HEK293 (cell line): ENCODE measurements at regions not wholly inside any gene's neighbourhood (a gene's known extent, or its start where the extent isn't known, plus 50 kb on each side); places are given as distances from the start of the nearest gene placed in this dataset.

Experiments
- CTCF ChIA-PET: fragments of 350-600 bp; formaldehyde crosslinking; extraction: SDS; loops from one replicate; lab custom pipeline; 2021; ENCODE audit warnings: antibody characterized with exemption; lab: Yijun Ruan, JAX
- POLR2A ChIA-PET: fragments of 300-600 bp; formaldehyde crosslinking; extraction: SDS; loops from one replicate; lab custom pipeline; 2020; ENCODE audit warnings: antibody characterized with exemption, inconsistent platforms; lab: Yijun Ruan, JAX
- H3K27ac ChIP-seq: fragments of 200-500 bp; sonication (Bioruptor generic); 2 replicates; pipeline ENCODE4 v1.5.1; 2014; ENCODE audit warnings: low read depth, low read length, control low read depth, inconsistent platforms; ENCODE audit errors: extremely low read depth
- H3K36me3 ChIP-seq, 2 experiments: fragments of 200-500 bp in 1 of 2; sonication (Bioruptor generic) in 1 of 2; 1 replicate in 1 of 2; 2 replicates in 1 of 2; pipeline ENCODE4 v1.5.1; 2014 to 2017; ENCODE audit warnings: inconsistent platforms in 2 of 2, low read length in 2 of 2; ENCODE audit not compliant: control insufficient read depth in 2 of 2, insufficient read depth in 1 of 2
- H3K4me1 ChIP-seq: fragments of 200-500 bp; sonication (Bioruptor generic); 2 replicates; pipeline ENCODE4 v1.5.1; 2014; ENCODE audit warnings: mild to moderate bottlenecking, low read length, inconsistent platforms; ENCODE audit not compliant: control insufficient read depth, insufficient read depth
- H3K4me3 ChIP-seq: 2 replicates; pipeline ENCODE4 v1.5.1; 2011; ENCODE audit warnings: low read depth, mild to moderate bottlenecking, control low read depth, low read length, moderate library complexity
- H3K9me3 ChIP-seq: fragments of 200-500 bp; sonication (Bioruptor generic); 2 replicates; pipeline ENCODE4 v1.5.1; 2014; ENCODE audit warnings: low read depth, low read length, inconsistent platforms; ENCODE audit not compliant: control insufficient read depth, insufficient read depth
- BCL11A ChIP-seq: fragments of 450-650 bp; formaldehyde crosslinking; IDR thresholded peaks from 2 replicates; pipeline ENCODE4 v1.5.1; 2016; ENCODE audit warnings: low read depth, missing biosample characterization, missing genetic modification characterization
- BCL6B ChIP-seq: fragments of 450-650 bp; formaldehyde crosslinking; IDR thresholded peaks from 2 replicates; pipeline ENCODE4 v1.5.1; 2017; ENCODE audit warnings: missing biosample characterization, missing genetic modification characterization
- ELK4 ChIP-seq: IDR thresholded peaks from 2 replicates; pipeline ENCODE4 v1.6.1; 2011; ENCODE audit warnings: mild to moderate bottlenecking, low read depth, low read length, borderline replicate concordance
- INSM2 ChIP-seq: fragments of 450-650 bp; formaldehyde crosslinking; IDR thresholded peaks from 2 replicates; pipeline ENCODE4 v1.5.1; 2016; ENCODE audit warnings: missing biosample characterization, missing genetic modification characterization
- KLF1 ChIP-seq: fragments of 450-650 bp; formaldehyde crosslinking; IDR thresholded peaks from 2 replicates; pipeline ENCODE4 v1.5.1; 2016; ENCODE audit warnings: missing biosample characterization, missing genetic modification characterization
- MYNN ChIP-seq: fragments of 450-650 bp; formaldehyde crosslinking; IDR thresholded peaks from 2 replicates; pipeline ENCODE4 v1.5.1; 2016; ENCODE audit warnings: missing biosample characterization, missing genetic modification characterization, borderline replicate concordance
- PATZ1 ChIP-seq: fragments of 450-650 bp; formaldehyde crosslinking; IDR thresholded peaks from 2 replicates; pipeline ENCODE4 v1.5.1; 2016; ENCODE audit warnings: missing biosample characterization, missing genetic modification characterization
- YY1 ChIP-seq: fragments of 450-650 bp; formaldehyde crosslinking; IDR thresholded peaks from 2 replicates; pipeline ENCODE4 v1.5.1; 2018; ENCODE audit warnings: missing biosample characterization, missing genetic modification characterization
- ZBTB17 ChIP-seq: fragments of 450-650 bp; formaldehyde crosslinking; IDR thresholded peaks from 2 replicates; pipeline ENCODE4 v1.5.1; 2016; ENCODE audit warnings: missing biosample characterization, missing genetic modification characterization
- ZNF132 ChIP-seq: fragments of 450-650 bp; formaldehyde crosslinking; IDR thresholded peaks from 2 replicates; pipeline ENCODE4 v1.5.1; 2017; ENCODE audit warnings: missing biosample characterization, missing genetic modification characterization, borderline replicate concordance
- ZNF157 ChIP-seq: fragments of 450-650 bp; formaldehyde crosslinking; IDR thresholded peaks from 2 replicates; pipeline ENCODE4 v1.5.1; 2016; ENCODE audit warnings: missing biosample characterization, missing genetic modification characterization
- ZNF169 ChIP-seq: fragments of 450-650 bp; formaldehyde crosslinking; IDR thresholded peaks from 2 replicates; pipeline ENCODE4 v1.5.1; 2016; ENCODE audit warnings: missing biosample characterization, missing genetic modification characterization
- ZNF211 ChIP-seq: fragments of 450-650 bp; formaldehyde crosslinking; IDR thresholded peaks from 2 replicates; pipeline ENCODE4 v1.5.1; 2016; ENCODE audit warnings: low read depth, missing biosample characterization, missing genetic modification characterization
- ZNF311 ChIP-seq: fragments of 450-650 bp; formaldehyde crosslinking; IDR thresholded peaks from 2 replicates; pipeline ENCODE4 v1.5.1; 2017; ENCODE audit warnings: missing biosample characterization, missing genetic modification characterization, borderline replicate concordance
- ZNF335 ChIP-seq: fragments of 450-650 bp; formaldehyde crosslinking; conservative IDR thresholded peaks from 2 replicates; pipeline ENCODE4 v1.5.1; 2016; ENCODE audit warnings: missing biosample characterization, missing genetic modification characterization
- ZNF341 ChIP-seq: fragments of 450-650 bp; formaldehyde crosslinking; IDR thresholded peaks from 2 replicates; pipeline ENCODE4; 2016; ENCODE audit warnings: low read depth, missing biosample characterization, missing genetic modification characterization
- ZNF366 ChIP-seq: fragments of 450-650 bp; formaldehyde crosslinking; conservative IDR thresholded peaks from 2 replicates; pipeline ENCODE4 v1.5.1; 2016; ENCODE audit warnings: missing biosample characterization, missing genetic modification characterization
- ZNF501 ChIP-seq: fragments of 450-650 bp; formaldehyde crosslinking; IDR thresholded peaks from 2 replicates; pipeline ENCODE4 v1.5.1; 2016; ENCODE audit warnings: missing biosample characterization, missing genetic modification characterization
- ZNF530 ChIP-seq: fragments of 450-650 bp; formaldehyde crosslinking; IDR thresholded peaks from 2 replicates; pipeline ENCODE4 v1.5.1; 2016; ENCODE audit warnings: low read depth, missing biosample characterization, missing genetic modification characterization
- ZNF624 ChIP-seq: fragments of 450-650 bp; formaldehyde crosslinking; IDR thresholded peaks from 2 replicates; pipeline ENCODE4 v1.5.1; 2017; ENCODE audit warnings: missing biosample characterization, missing genetic modification characterization
- ZNF707 ChIP-seq: fragments of 450-650 bp; formaldehyde crosslinking; IDR thresholded peaks from 2 replicates; pipeline ENCODE4 v1.5.1; 2016; ENCODE audit warnings: missing biosample characterization, missing genetic modification characterization
- ZSCAN4 ChIP-seq: fragments of 450-650 bp; formaldehyde crosslinking; IDR thresholded peaks from 2 replicates; pipeline ENCODE4 v1.5.1; 2017; ENCODE audit warnings: missing biosample characterization, missing genetic modification characterization
- ZSCAN5A ChIP-seq: fragments of 450-650 bp; formaldehyde crosslinking; IDR thresholded peaks from 2 replicates; pipeline ENCODE4 v1.5.1; 2016; ENCODE audit warnings: missing biosample characterization, missing genetic modification characterization

GRCh38 chr11:120060512-120060911 lies 77.4 kb downstream of the TRIM29 start (continued):
- no peak for TF ChIP-seq ZSCAN5A (tag by site-specific recombination)
- TF ChIP-seq ZNF211 (tag by site-specific recombination): no peak
- TF ChIP-seq, all 188 proteins: peak for 0

- TF ChIP-seq ZSCAN4 (no peak), ZNF157 (tag by site-specific recombination) (no peak), ZNF169 (tag by site-specific recombination) (no peak), MYNN (tag by site-specific recombination) (no peak), PATZ1 (tag by site-specific recombination) (no peak)
- ChIA-PET CTCF (interaction anchor here (0.7 to 1.6 kb wide), 3 partner anchors 49 to 627 kb away, joined by 3 to 5 read pairs (median 3); no protein-coding TSS in a partner anchor), POLR2A (no interaction called here)
- Histone ChIP-seq H3K9me3 (no peaks in the 10 kb centered on the region), H3K4me1 (no peaks in the 10 kb centered on the region), H3K4me3 (no peak overlapping the region), H3K27ac (no peak overlapping the region), H3K36me3 (no peaks in the 10 kb centered on the region)
Measured at GRCh38 chr11:120058931-120059330, 79.0 kb downstream of the TRIM29 start.

GRCh38 chr11:120057595-120058581 lies 80.0 kb downstream of the TRIM29 start:
- H3K36me3 ChIP-seq: no peaks in the 10 kb centered on the region
- POLR2A ChIA-PET: no interaction called here
- no peaks in the 10 kb centered on the region for H3K4me1 ChIP-seq
- no peak overlapping the region for H3K27ac ChIP-seq
- CTCF ChIA-PET: interaction anchor here (0.6 to 1.6 kb wide), 3 partner anchors 20 to 626 kb away, joined by 3 to 5 read pairs (median 3); no protein-coding TSS in a partner anchor
- H3K9me3 ChIP-seq: no peaks in the 10 kb centered on the region
- H3K4me3 ChIP-seq: no peak overlapping the region
- no peak for TF ChIP-seq ZNF366 (tag by site-specific recombination)
- TF ChIP-seq ELK4: no peak
- no peak for TF ChIP-seq ZNF341 (tag by site-specific recombination)
- TF ChIP-seq BCL6B (tag by site-specific recombination): no peak
- no peak for TF ChIP-seq BCL11A (tag by site-specific recombination)
- TF ChIP-seq ZNF132 (tag by site-specific recombination): no peak
- no peak for TF ChIP-seq ZNF707 (tag by site-specific recombination)
- TF ChIP-seq ZBTB17 (tag by site-specific recombination): no peak
- TF ChIP-seq ZNF501 (tag by site-specific recombination): no peak
- TF ChIP-seq KLF1 (tag by site-specific recombination): 0 out of 2 replicates have a peak, but pooled peaks have one; percentile 19
- TF ChIP-seq ZNF624 (tag by site-specific recombination): no peak
- no peak for TF ChIP-seq ZNF311
- no peak for TF ChIP-seq ZNF530 (tag by site-specific recombination)
- no peak for TF ChIP-seq ZNF335 (tag by site-specific recombination)
- TF ChIP-seq YY1: no peak
- TF ChIP-seq INSM2 (tag by site-specific recombination): no peak
